ENCODE measurements at regions not wholly inside any gene's neighbourhood (a gene's known extent, or its start where the extent isn't known, plus 50 kb on each side); places are given as distances from the start of the nearest gene placed in this dataset.
"Not testable (repeated sequence)": the region's sequence is repeated elsewhere in the genome, so short reads cannot be mapped to it uniquely, and the experiment has no call there.

DNA sequence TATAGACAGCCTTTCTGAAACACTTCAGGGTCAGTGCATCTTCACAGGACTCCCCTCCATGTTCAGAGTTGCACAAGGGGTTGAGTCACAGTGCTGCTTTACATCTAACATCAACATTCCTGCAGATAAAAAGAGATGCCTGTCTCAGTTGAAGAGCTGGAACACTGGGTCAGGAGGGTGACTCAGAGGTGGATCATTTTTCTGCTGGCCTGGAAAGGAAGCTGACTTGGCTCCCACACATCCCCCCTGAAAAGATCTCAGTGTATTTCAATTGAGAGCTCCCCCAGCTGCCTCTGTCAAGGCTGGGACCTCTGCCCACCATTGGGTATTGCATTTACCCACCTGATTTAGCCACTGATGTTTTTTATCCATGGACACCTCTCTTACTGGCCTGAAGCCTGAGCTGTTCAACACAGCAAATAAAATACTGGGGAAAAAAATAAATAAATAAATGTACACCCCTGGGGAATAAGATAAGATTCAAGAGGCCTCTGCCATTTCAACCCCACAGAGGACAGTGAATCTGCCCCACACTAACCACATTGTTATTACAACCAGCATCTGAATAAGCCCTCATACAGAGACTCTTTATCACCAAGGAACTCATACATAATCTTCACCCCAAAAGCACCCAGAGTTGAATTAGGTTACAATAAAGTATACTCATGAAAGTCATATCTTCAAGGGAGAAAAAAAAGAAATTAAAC is 716.4 kb downstream of the SEMA5A start:
- Mint-ChIP-seq H3K36me3 (no peaks in the 10 kb centered on the region), H3K9me3 (peaks cover 5 to 38% (median 11%) of the 10 kb centered on the region in 6 donors), H3K27ac (no peak overlapping the region), H3K27me3 (ENCODE audit: low read depth in 3 of 3) (peaks cover 0 to 3% (median 0%) of the 10 kb centered on the region in 3 donors), H3K4me1 (no peaks in the 10 kb centered on the region), H3K4me3 (no peak overlapping the region)
- DNase-seq = no peak

GRCh38 chr5:8831251-8831650 is 714.6 kb downstream of the SEMA5A start:
- no peaks in the 10 kb centered on the region for H3K4me1 Mint-ChIP-seq
- peaks cover 0 to 3% (median 0%) of the 10 kb centered on the region in 3 donors for H3K27me3 Mint-ChIP-seq (ENCODE audit: low read depth in 3 of 3)
- no peaks in the 10 kb centered on the region for H3K36me3 Mint-ChIP-seq
- peaks cover 5 to 38% (median 11%) of the 10 kb centered on the region in 6 donors for H3K9me3 Mint-ChIP-seq
- H3K27ac Mint-ChIP-seq = no peak overlapping the region
- DNase-seq = no peak
- no peak overlapping the region for H3K4me3 Mint-ChIP-seq

- Mint-ChIP-seq H3K36me3 (no peaks in the 10 kb centered on the region), H3K9me3 (peaks cover 5 to 33% (median 11%) of the 10 kb centered on the region in 6 donors), H3K27me3 (ENCODE audit: low read depth in 3 of 3) (peaks cover 0 to 3% (median 0%) of the 10 kb centered on the region in 3 donors), H3K4me3 (no peak overlapping the region), H3K4me1 (no peaks in the 10 kb centered on the region), H3K27ac (no peak overlapping the region)
- DNase-seq = no peak
Measured at GRCh38 chr5:8831854-8832253, 714.0 kb downstream of the SEMA5A start.

GRCh38 chr5:8839361-8840055 is 706.4 kb downstream of the SEMA5A start:
- Mint-ChIP-seq H3K27me3 (ENCODE audit: low read depth in 3 of 3) (no peaks in the 10 kb centered on the region), H3K27ac (no peak overlapping the region), H3K4me3 (no peak overlapping the region), H3K9me3 (peaks cover 0 to 37% (median 25%) of the 10 kb centered on the region in 6 donors), H3K4me1 (peaks cover 0 to 2% of the 10 kb centered on the region in 2 donors), H3K36me3 (no peaks in the 10 kb centered on the region)
- DNase-seq = no peak

DNA sequence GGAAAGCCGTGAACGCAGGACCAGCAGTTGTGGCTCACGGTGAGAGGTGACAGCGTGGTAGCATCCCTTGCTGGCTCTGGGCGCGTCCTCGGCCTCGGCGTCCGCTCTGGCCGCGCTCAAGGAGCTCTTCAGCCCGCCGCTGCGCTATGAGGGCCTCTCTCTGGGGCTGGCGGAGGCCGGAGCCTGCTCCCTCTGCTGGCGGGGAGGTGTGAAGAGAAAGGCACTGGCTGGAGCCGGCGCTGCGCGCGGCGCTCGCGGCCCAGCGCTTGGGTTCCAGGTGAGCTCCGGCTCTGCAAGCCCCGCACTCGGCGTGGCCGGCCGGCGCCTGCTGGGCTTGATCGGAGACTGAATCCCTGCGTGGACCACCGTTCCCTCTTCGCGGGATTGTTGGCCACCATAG is 705.6 kb downstream of the SEMA5A start:
- Mint-ChIP-seq H3K36me3 (no peaks in the 10 kb centered on the region), H3K4me3 (no peak overlapping the region), H3K9me3 (peaks cover 0 to 40% (median 24%) of the 10 kb centered on the region in 6 donors), H3K27me3 (ENCODE audit: low read depth in 3 of 3) (no peaks in the 10 kb centered on the region), H3K27ac (no peak overlapping the region), H3K4me1 (peaks cover 0 to 2% of the 10 kb centered on the region in 2 donors)
- DNase-seq = no peak

GRCh38 chr5:8840746-8841145 is 705.1 kb downstream of the SEMA5A start:
- not testable (repeated sequence) for H3K27ac Mint-ChIP-seq; H3K4me3 Mint-ChIP-seq; H3K27me3 Mint-ChIP-seq (ENCODE audit: low read depth in 3 of 3); H3K36me3 Mint-ChIP-seq; H3K4me1 Mint-ChIP-seq; DNase-seq
- H3K9me3 Mint-ChIP-seq = peaks cover 0 to 40% (median 24%) of the 10 kb centered on the region in 6 donors

DNA sequence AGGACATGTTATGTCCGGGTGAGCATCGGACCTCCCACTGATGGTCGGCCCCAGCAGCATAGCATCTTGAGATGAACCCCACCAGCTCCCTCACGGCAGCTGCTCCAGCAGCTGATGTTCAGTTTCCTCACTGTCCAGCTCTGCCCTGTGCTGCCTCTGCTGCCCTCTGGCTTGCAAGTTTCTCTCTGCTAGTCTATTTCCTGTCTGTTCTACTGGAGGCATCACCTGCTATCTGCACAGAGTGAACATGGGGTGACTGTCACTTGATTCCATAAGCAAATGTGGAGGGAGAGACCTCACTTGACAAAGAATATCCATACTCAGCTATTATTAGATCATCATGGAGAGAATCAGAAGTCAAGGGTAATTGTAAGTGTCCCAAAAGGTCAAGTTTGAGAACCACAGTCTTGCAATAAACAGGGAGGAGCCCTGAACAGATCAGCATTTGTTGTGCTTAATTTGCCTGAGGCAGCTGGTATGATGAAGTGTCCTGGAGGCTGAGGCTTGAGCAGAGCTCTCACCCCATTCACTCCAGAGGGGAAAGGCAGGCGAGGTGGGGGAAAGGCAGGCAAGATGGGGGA is 702.8 kb downstream of the SEMA5A start:
- Mint-ChIP-seq H3K27ac (no peak overlapping the region), H3K27me3 (ENCODE audit: low read depth in 3 of 3) (no peaks in the 10 kb centered on the region), H3K4me3 (no peak overlapping the region), H3K9me3 (peaks cover 0 to 43% (median 25%) of the 10 kb centered on the region in 6 donors), H3K4me1 (peaks cover 0 to 2% of the 10 kb centered on the region in 2 donors), H3K36me3 (no peaks in the 10 kb centered on the region)
- no peak for DNase-seq

DNA sequence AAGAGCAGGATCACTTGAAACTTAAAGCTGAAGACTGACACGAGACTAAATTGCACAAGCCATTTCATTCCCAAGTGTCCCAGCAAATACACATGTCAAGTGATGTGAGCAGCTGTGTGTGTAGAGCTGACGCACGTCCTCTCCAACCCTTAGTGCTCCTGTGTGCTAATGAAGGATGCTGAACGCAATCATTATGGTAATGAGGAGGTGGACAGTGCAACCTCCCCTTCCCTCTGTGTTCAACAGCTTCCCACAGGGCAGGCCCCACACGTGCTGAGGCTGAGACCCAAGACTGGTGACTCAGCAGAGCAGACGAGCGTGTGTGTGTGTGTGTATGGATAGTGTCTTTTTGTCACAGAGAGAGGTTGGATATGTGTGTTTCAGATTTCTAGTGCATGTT is 702.1 kb downstream of the SEMA5A start:
- no peak for DNase-seq
- Mint-ChIP-seq H3K36me3 (no peaks in the 10 kb centered on the region), H3K27ac (no peak overlapping the region), H3K9me3 (peaks cover 0 to 43% (median 27%) of the 10 kb centered on the region in 6 donors), H3K4me3 (no peak overlapping the region), H3K4me1 (no peaks in the 10 kb centered on the region), H3K27me3 (ENCODE audit: low read depth in 3 of 3) (no peaks in the 10 kb centered on the region)

GRCh38 chr5:8844206-8844605 is 701.7 kb downstream of the SEMA5A start:
- no peaks in the 10 kb centered on the region for H3K36me3 Mint-ChIP-seq
- no peak overlapping the region for H3K4me3 Mint-ChIP-seq
- DNase-seq = no peak
- H3K9me3 Mint-ChIP-seq = peaks cover 2 to 46% (median 27%) of the 10 kb centered on the region in 6 donors
- no peaks in the 10 kb centered on the region for H3K4me1 Mint-ChIP-seq
- H3K27ac Mint-ChIP-seq = no peak overlapping the region
- no peaks in the 10 kb centered on the region for H3K27me3 Mint-ChIP-seq (ENCODE audit: low read depth in 3 of 3)

DNA sequence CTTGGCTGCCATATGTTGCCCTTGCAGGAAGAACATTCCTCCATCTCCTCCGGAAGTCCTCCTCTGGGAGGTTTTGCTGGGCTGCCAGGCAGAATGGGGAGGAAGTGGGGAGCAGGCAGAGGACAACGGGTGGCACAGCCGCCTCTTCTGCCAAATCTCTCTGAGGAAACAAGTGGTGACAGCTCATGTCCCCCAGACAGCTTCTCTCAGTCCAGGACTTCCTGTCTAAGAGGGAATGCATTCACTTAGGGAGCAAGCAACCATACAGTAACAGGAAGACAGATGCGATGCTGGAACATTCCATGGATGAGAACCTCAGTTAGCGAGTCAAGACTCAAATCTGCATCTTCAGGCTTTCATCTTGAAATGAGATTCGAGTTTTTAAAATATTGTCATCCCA is 701.0 kb downstream of the SEMA5A start:
- DNase-seq = no peak
- H3K9me3 Mint-ChIP-seq = peaks cover 2 to 44% (median 24%) of the 10 kb centered on the region in 6 donors
- no peaks in the 10 kb centered on the region for H3K4me1 Mint-ChIP-seq
- no peaks in the 10 kb centered on the region for H3K27me3 Mint-ChIP-seq (ENCODE audit: low read depth in 3 of 3)
- no peak overlapping the region for H3K4me3 Mint-ChIP-seq
- no peak overlapping the region for H3K27ac Mint-ChIP-seq
- H3K36me3 Mint-ChIP-seq = no peaks in the 10 kb centered on the region

DNA sequence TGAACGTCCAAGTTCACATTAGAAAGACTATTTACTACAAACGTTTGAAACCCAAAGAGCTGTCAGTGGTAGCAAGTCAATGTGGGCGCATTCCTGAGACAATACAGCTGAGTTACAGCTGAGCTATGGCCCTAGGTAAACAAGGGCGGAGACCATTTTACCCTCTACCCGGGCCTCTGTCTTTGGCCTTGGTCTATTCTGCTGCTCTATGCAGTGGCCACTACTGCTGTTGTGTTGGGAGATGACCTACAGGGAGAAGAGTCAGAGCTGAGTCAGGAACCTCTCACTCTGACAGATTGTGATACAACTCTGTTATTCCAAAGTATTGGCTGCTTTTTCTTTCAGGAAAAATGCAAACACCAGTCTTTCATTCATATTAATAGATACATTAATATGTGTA is 700.6 kb downstream of the SEMA5A start:
- Mint-ChIP-seq H3K9me3 (peaks cover 3 to 45% (median 22%) of the 10 kb centered on the region in 6 donors), H3K36me3 (no peaks in the 10 kb centered on the region), H3K27ac (no peak overlapping the region), H3K4me1 (no peaks in the 10 kb centered on the region), H3K27me3 (ENCODE audit: low read depth in 3 of 3) (no peaks in the 10 kb centered on the region), H3K4me3 (no peak overlapping the region)
- DNase-seq = no peak

- peaks cover 6 to 53% (median 13%) of the 10 kb centered on the region in 6 donors for H3K9me3 Mint-ChIP-seq
- DNase-seq = no peak
- H3K27me3 Mint-ChIP-seq (ENCODE audit: low read depth in 3 of 3) = peaks cover 0 to 3% (median 0%) of the 10 kb centered on the region in 3 donors
- no peak overlapping the region for H3K27ac Mint-ChIP-seq
- no peaks in the 10 kb centered on the region for H3K4me1 Mint-ChIP-seq
- H3K4me3 Mint-ChIP-seq = no peak overlapping the region
- no peaks in the 10 kb centered on the region for H3K36me3 Mint-ChIP-seq
Measured at GRCh38 chr5:8848366-8848765, 697.5 kb downstream of the SEMA5A start.

GRCh38 chr5:8848997-8849594 is 696.8 kb downstream of the SEMA5A start:
- no peak for DNase-seq
- Mint-ChIP-seq H3K4me3 (no peak overlapping the region), H3K27ac (no peak overlapping the region), H3K27me3 (ENCODE audit: low read depth in 3 of 3) (peaks cover 0 to 3% (median 1%) of the 10 kb centered on the region in 3 donors), H3K4me1 (no peaks in the 10 kb centered on the region), H3K36me3 (no peaks in the 10 kb centered on the region), H3K9me3 (peaks cover 6 to 55% (median 11%) of the 10 kb centered on the region in 6 donors)

DNA sequence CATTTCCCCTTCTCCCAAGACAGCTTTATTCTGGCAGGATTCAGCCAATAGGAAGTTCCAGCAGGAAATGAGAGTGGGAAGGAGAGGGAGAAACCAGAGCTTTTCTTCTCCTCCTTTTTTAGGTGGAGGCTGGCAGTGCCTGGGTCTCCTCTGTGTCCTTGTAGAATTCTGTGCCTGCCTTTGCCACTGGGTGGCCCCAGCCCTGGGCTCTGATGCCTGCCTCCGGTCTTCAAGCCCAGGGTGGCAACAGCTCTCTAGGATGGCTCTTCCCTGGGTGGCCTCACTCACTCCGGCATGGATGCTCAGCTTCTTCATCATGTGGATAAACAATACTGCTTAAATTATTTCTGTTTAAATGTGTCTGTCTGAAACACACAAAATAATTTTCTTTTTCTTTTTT is 694.8 kb downstream of the SEMA5A start:
- no peaks in the 10 kb centered on the region for H3K36me3 Mint-ChIP-seq

More for the DNA sequence above, 694.8 kb downstream of the SEMA5A start:
- Mint-ChIP-seq H3K9me3 (peaks cover 6 to 49% (median 11%) of the 10 kb centered on the region in 6 donors), H3K4me1 (no peaks in the 10 kb centered on the region), H3K27me3 (ENCODE audit: low read depth in 3 of 3) (peaks cover 0 to 3% (median 1%) of the 10 kb centered on the region in 3 donors), H3K4me3 (no peak overlapping the region), H3K27ac (no peak overlapping the region)
- DNase-seq = no peak
